HG03571 (cell line): ENCODE measurements at regions not wholly inside any gene's neighbourhood (a gene's known extent, or its start where the extent isn't known, plus 50 kb on each side); places are given as distances from the start of the nearest gene placed in this dataset.

ENCODE experiments used
- ATAC-seq: cut with Tn5 transposase; IDR thresholded peaks from one replicate; pipeline ENCODE4 v1.9.1; 2021; ENCODE audit not compliant: unreplicated experiment

DNA sequence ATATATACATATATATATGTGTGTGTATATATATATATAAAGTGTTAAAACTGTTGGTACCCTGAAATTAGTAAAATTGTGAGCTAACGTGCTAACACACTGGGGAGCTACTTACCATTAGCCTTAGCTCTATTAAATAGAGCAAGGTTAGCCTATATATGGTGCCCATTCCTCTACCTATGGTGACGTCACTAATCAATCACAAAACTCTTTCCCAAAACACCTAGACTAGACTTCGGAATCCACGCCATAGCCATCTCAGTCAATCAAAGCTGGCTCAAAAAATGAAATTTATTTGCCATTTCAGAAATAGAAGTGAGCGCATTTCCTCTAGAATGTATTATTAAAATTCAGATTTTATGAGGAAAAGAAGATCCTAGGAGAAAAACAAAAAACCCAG is 229.0 kb upstream of the TENM3 start:
- no peak for ATAC-seq

GRCh38 chr4:182015014-182015413 is 228.2 kb upstream of the TENM3 start:
- ATAC-seq: no peak

GRCh38 chr4:182015893-182016292 is 227.3 kb upstream of the TENM3 start:
- ATAC-seq: no peak

DNA sequence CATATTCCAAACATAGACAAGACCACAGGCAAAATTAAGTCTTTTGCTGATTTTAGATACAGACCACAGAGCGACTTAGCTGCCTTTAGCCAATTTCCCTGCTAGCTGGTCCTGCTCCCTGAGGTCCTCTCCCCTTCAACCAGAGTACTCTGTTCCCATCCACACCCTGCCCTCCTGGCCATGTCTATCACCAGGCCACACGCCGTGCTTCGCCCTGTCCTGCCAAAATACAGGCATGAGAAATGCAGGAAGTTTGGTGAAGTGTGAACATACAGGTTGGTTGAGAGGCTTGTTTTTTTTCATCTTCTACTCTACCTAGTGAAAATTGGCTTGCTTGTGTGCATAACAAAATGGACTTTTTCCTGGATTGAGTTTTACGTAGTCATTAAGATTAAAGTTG is 226.2 kb upstream of the TENM3 start:
- no peak for ATAC-seq

GRCh38 chr4:182018691-182019090 is 224.5 kb upstream of the TENM3 start:
- ATAC-seq: peak; percentile 38

DNA sequence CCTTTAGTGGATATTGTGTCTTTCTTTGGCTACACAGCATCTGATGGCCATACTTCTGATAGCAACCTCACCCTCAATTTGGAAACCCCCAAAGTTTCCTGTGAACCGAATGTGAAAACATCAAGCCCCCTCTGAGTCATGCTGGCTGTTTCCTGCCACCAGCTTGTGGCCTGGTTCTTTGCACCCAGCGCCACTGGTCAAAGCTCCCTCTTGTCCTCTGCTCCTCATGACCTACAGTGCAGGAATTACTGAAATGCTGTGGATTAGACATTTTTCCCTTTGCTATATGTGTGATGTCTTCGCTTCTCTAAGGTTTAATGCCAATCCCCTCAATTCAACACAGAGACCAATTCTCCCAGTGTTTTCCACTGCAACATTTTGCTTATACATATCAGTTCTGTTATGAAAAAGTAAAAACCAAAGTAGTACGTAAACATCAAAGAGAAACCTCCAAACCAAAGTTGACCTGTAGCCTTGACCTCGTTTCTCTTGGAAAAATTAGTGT is 224.0 kb upstream of the TENM3 start:
- ATAC-seq: peak; percentile 79

- ATAC-seq: no peak
Observed at GRCh38 chr4:182022909-182023308, 220.3 kb upstream of the TENM3 start.

DNA sequence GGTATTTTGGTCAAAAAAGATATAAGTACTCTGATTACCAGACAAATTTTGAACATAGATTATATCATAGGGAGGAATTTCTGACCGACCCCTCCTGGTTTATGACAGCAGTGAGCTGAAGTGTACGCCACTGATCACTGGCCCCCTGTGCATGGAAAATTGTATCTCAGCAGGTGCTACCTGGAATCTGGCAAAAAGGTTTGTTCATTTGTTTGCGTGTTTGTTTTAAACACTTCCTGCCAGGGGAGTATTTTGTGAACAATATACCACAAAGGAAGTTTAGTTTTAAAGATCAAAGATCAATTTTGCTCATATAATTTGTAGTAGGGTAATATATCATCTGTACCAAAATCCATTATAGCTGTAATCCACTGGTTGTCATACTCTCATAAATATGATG is 219.7 kb upstream of the TENM3 start:
- no peak for ATAC-seq

DNA sequence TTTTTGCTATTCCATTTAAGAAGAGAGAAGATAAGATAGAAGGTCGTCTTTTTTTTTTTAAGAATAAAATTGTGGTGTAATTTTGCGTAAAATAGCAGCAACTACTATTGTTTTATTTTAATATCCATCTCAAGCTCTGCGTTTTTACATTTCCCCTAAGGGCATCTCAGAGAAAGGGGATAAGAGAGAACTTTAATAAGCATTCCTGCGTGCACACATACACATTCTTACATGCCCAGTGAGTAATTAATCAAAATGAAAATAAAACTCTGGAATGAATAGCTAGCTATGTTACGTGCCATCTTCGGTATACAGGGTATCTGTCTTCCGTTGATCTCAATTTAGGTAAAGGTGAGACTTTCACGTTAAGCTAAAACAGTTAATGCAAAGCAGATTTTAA is 200.3 kb upstream of the TENM3 start:
- ATAC-seq: no peak

DNA sequence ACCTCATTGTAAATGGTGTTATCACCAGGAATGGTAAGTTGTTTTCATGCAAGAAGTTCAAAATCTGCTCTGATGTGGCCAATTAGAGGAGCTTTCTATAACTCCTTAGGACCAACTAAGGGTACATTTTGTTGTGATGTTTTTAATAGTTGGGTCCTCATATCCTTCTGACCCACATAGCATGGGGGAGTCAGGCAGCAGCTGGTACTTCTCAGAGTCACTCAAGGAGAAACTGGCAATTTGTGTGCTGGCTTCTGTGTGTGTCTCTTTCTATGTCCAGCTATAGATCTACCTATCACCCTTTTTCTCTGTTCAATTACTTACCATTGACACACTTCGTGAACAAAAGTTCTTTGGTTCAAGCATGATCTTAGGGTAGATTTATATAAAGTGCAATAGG is 194.3 kb upstream of the TENM3 start:
- ATAC-seq: no peak

DNA sequence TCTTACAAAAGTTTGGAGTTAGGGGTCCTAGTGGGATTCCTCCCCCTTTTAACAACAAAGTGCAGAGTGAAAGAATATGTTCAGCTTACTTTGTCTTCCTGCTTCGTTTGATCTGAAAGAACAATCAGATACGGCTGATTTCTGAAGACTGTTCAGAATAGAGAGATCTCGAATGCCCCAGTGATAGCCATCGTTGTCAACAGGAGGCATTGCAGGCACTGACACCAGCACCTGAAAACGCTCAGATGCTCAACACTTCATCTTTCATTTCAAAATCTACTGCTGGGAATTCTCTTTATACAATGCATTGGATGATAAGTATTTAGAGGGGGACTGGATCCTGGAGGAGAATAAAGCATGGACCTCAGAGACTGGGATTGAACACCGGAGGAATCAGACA is 186.3 kb upstream of the TENM3 start:
- no peak for ATAC-seq

DNA sequence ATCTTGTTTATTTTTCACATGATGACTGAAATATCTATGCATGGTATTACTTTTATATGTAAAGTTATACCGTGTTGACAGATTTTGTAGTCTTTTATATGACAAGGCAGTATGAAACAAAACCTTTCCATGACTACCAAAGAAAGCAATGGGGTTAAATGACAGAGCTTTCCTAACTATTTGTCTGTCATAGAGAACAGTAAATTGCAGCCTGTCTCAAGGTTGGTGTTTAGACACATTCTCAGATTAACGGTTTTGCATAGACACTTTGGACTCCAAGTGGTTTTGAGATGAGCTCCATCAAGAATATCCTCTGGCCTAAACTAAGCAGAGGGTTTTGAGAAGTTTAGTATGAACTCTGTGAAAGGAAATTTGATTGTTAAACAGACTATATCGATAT is 180.7 kb upstream of the TENM3 start:
- no peak for ATAC-seq

- no peak for ATAC-seq
Observed at GRCh38 chr4:182062936-182063335, 180.3 kb upstream of the TENM3 start.

DNA sequence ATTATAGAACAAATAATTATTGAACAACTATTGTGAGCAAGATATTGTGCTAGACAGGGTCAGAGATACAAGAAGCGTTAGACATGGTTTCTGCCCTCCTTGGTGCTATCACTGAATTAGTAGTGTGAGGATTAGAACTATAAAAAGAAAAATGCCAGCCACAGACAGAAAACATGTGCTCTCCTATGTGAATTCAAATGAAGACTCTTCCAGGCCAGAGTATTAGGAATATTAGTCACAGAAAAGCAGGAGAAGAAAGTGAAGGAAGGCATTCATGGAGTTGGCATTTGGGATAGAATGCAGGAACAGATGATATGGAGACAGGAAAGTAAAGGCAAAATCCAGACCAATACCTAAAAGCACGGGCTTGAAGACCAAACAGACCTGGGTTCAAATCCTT is 179.6 kb upstream of the TENM3 start:
- ATAC-seq: no peak

DNA sequence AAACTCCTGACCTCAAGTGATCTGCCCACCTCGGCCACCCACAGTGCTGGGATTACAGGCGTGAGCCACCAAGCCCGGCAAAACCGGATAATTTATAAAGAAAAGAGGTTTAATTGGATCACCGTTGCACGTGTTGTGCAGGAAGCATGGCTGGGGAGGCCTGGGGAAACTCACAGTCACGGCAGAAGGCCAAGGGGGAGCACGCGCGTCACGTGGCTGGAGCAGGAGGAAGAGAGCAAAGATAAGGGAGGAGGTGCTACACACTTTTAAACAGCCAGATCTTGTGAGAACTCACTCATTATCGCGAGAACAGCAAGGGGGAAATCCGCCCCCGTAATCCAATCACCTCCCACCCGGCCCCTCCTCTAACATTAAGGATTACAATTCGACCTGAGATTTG is 177.9 kb upstream of the TENM3 start:
- no peak for ATAC-seq

- no peak for ATAC-seq
Observed at GRCh38 chr4:182066037-182066436, 177.2 kb upstream of the TENM3 start.

DNA sequence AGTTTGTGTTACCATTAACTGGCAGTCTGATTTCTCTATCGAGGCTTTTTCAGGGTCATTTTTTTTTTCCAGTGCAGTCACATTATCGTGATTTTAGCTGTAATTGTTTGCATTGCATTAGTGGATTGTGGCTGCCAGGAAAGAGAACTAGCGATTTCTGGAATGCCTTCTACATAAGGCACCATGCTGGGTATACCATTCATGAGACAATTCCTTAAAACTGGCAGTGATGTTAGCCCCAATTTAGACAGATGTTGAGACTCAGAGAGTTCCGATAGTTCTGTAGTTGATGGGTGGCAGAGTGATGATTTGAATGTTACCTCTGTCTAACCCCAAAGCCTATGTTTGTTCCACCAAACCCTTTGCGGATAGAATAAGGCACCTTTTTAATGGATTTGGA is 175.4 kb upstream of the TENM3 start:
- ATAC-seq: no peak

- no peak for ATAC-seq
Observed at GRCh38 chr4:182068920-182069319, 174.3 kb upstream of the TENM3 start.

GRCh38 chr4:182073278-182073677 is 169.9 kb upstream of the TENM3 start:
- ATAC-seq: no peak

DNA sequence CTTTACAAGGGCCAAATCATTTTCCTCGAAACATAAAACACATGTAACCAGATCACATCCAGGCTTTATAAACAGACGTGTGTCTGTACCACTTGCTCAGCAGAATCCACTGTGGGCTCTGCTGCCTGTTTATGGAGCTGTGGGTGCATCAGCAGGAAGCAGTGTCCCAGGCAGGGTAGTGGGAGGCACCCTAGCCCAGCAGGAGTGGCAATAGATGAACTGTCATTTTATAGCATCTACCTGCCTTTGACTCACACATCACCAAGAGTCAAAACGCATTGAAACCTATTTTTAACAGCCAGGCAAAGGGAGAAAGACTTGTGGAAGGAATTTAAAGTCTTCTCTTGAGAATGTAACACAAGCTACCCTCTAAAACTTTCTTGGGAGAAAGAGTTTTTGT is 169.1 kb upstream of the TENM3 start:
- ATAC-seq: no peak

- ATAC-seq: no peak
Observed at GRCh38 chr4:182074810-182075209, 168.4 kb upstream of the TENM3 start.

GRCh38 chr4:182082910-182083309 is 160.3 kb upstream of the TENM3 start:
- no peak for ATAC-seq

- no peak for ATAC-seq
Observed at GRCh38 chr4:182083671-182084410, 159.4 kb upstream of the TENM3 start.
